SK-N-SH (cell line): ENCODE measurements at regions not wholly inside any gene's neighbourhood (a gene's known extent, or its start where the extent isn't known, plus 50 kb on each side); places are given as distances from the start of the nearest gene placed in this dataset.

Experiments
- CTCF ChIA-PET: fragments of 300-600, 350-600 bp; formaldehyde crosslinking; extraction: SDS; loops from one replicate; lab custom pipeline; 2021; lab: Yijun Ruan, JAX
- POLR2A ChIA-PET: fragments of 350-600 bp; sonication (Branson Sonifier 250); formaldehyde crosslinking; extraction: SDS; loops from one replicate; lab custom pipeline; 2020; ENCODE audit warnings: antibody characterized with exemption, inconsistent platforms; lab: Yijun Ruan, JAX
- DNase-seq: peaks from one replicate; pipeline ENCODE4 v3.0.0; 2012
- H2AFZ ChIP-seq: fragments of 200-600 bp; sonication (generic); 2 replicates; pipeline ENCODE4 v1.8.1; 2016; ENCODE audit warnings: antibody characterized with exemption, mild to moderate bottlenecking, low read depth
- H3F3A ChIP-seq: fragments of 200-600 bp; sonication (generic); replicated peaks from 2 replicates; pipeline ENCODE3; 2016; ENCODE audit warnings: antibody characterized with exemption, mild to moderate bottlenecking; ENCODE audit not compliant: insufficient read depth
- H3K27ac ChIP-seq, 2 experiments: fragments of 200-500 bp in 1 of 2; fragments of 200-600 bp in 1 of 2; sonication (Bioruptor generic) in 1 of 2; sonication (generic), shearing (Covaris generic) in 1 of 2; 2 replicates each; pipeline versions ENCODE4 v1.5.1 to v1.6.1; 2014 to 2016; ENCODE audit warnings: low read depth in 2 of 2, inconsistent platforms in 1 of 2, low read length in 1 of 2, mild to moderate bottlenecking in 1 of 2, mixed read lengths in 1 of 2
- H3K27me3 ChIP-seq: fragments of 200-600 bp; sonication (generic), shearing (Covaris generic); 2 replicates; pipeline ENCODE4 v1.6.1; 2016; ENCODE audit warnings: mixed run types; ENCODE audit not compliant: insufficient read depth
- H3K36me3 ChIP-seq, 2 experiments: fragments of 200-500 bp in 1 of 2; fragments of 200-600 bp in 1 of 2; sonication (Bioruptor generic) in 1 of 2; sonication (generic) in 1 of 2; replicated peaks in 1 of 2; 2 replicates each; pipeline versions ENCODE3 to v1.5.1; 2014 to 2016; ENCODE audit warnings: low read length in 1 of 2, mild to moderate bottlenecking in 1 of 2; ENCODE audit not compliant: insufficient read depth in 2 of 2, control insufficient read depth in 1 of 2
- H3K4me1 ChIP-seq, 2 experiments: fragments of 200-500 bp in 1 of 2; fragments of 200-600 bp in 1 of 2; sonication (Bioruptor generic) in 1 of 2; sonication (generic), shearing (Covaris generic) in 1 of 2; 2 replicates each; pipeline versions ENCODE4 v1.5.1 to v1.6.1; 2014 to 2016; ENCODE audit warnings: low read depth in 1 of 2, low read length in 1 of 2, mixed run types in 1 of 2; ENCODE audit not compliant: insufficient read depth in 2 of 2, control insufficient read depth in 1 of 2
- H3K4me2 ChIP-seq: fragments of 200-600 bp; sonication (generic), shearing (Covaris generic); 2 replicates; pipeline ENCODE4 v1.6.1; 2017; ENCODE audit warnings: mixed run types
- H3K4me3 ChIP-seq, 2 experiments: fragments of 200-500 bp in 1 of 2; fragments of 200-600 bp in 1 of 2; sonication (Bioruptor generic) in 1 of 2; sonication (generic), shearing (Covaris generic) in 1 of 2; 2 replicates each; pipeline versions ENCODE4 v1.5.1 to v1.8.1; 2014 to 2016; ENCODE audit warnings: low read depth in 2 of 2, inconsistent platforms in 1 of 2, low read length in 1 of 2, mild to moderate bottlenecking in 1 of 2, mixed read lengths in 1 of 2, moderate library complexity in 1 of 2
- H3K79me2 ChIP-seq: fragments of 200-600 bp; sonication (generic); 2 replicates; pipeline ENCODE4 v1.8.1; 2017; ENCODE audit warnings: mild to moderate bottlenecking; ENCODE audit not compliant: insufficient read depth
- H3K9ac ChIP-seq: fragments of 200-600 bp; sonication (generic); 2 replicates; pipeline ENCODE4 v1.6.1; 2017; ENCODE audit warnings: mixed run types
- H3K9me2 ChIP-seq: fragments of 200-600 bp; sonication (generic); 2 replicates; pipeline ENCODE4 v1.6.1; 2017; ENCODE audit warnings: mixed run types
- H3K9me3 ChIP-seq: fragments of 200-600 bp; sonication (generic); 2 replicates; pipeline ENCODE4 v1.6.1; 2017; ENCODE audit warnings: mixed run types, mild to moderate bottlenecking, moderate library complexity
- H4K20me1 ChIP-seq: fragments of 200-600 bp; sonication (generic); 2 replicates; pipeline ENCODE4 v1.6.1; 2017; ENCODE audit warnings: mild to moderate bottlenecking, mixed run types; ENCODE audit not compliant: insufficient read depth
- EP300 ChIP-seq, 2 experiments: IDR thresholded peaks; 2 replicates each; pipeline versions ENCODE4 v1.4.0 to v1.6.1; 2012; ENCODE audit warnings: borderline replicate concordance in 1 of 2, low read depth in 1 of 2, low read length in 1 of 2
- EZH2phosphoT487 ChIP-seq: fragments of 200-600 bp; sonication (generic); IDR thresholded peaks from 2 replicates; pipeline ENCODE4 v1.6.1; 2017; ENCODE audit warnings: low read depth, mixed run types, mild to moderate bottlenecking, antibody characterized with exemption, moderate library complexity, borderline replicate concordance
- FOSL2 ChIP-seq: IDR thresholded peaks from 2 replicates; pipeline ENCODE4 v1.4.0; 2012; ENCODE audit warnings: low read depth, mild to moderate bottlenecking, moderate library complexity, borderline replicate concordance
- FOXJ3 ChIP-seq: sonication (generic); formaldehyde crosslinking; IDR thresholded peaks from 2 replicates; pipeline ENCODE4 v1.5.1; 2020; ENCODE audit warnings: mild to moderate bottlenecking, missing genetic modification reagents
- IRF3 ChIP-seq: fragments of 150-350 bp; IDR thresholded peaks from 2 replicates; pipeline ENCODE4 v1.6.1; 2016; ENCODE audit warnings: mild to moderate bottlenecking, low read depth, low read length
- JUND ChIP-seq: IDR thresholded peaks from 2 replicates; pipeline ENCODE4 v1.4.0; 2012
- MXI1 ChIP-seq: IDR thresholded peaks from 2 replicates; pipeline ENCODE4 v1.6.1; 2012; ENCODE audit warnings: mild to moderate bottlenecking, low read depth, low read length, improper control_type of control experiment
- REST ChIP-seq: IDR thresholded peaks from 2 replicates; pipeline ENCODE4 v1.6.1; 2012; ENCODE audit warnings: mild to moderate bottlenecking, low read depth, low read length, moderate library complexity
- RXRA ChIP-seq: IDR thresholded peaks from 2 replicates; pipeline ENCODE4 v1.4.0; 2012; ENCODE audit warnings: low read depth, mild to moderate bottlenecking, borderline replicate concordance
- SIN3A ChIP-seq: IDR thresholded peaks from 2 replicates; pipeline ENCODE4 v1.6.1; 2012; ENCODE audit warnings: low read depth, mild to moderate bottlenecking, low read length, moderate library complexity, borderline replicate concordance
- TEAD4 ChIP-seq: IDR thresholded peaks from 2 replicates; pipeline ENCODE4 v1.4.0; 2012; ENCODE audit warnings: mild to moderate bottlenecking, borderline replicate concordance; ENCODE audit not compliant: insufficient read depth
- WGBS: methylation state at CpG from one replicate; pipeline ENCODE4 v1.1.6; 2017; ENCODE audit warnings: low lambda C conversion rate; 5-methylcytosine and 5-hydroxymethylcytosine counted together
- TF ChIP-seq, protein P1 (sequence below): IDR thresholded peaks from 2 replicates; pipeline ENCODE4 v1.4.0; 2012; ENCODE audit warnings: low read depth
- TF ChIP-seq, protein P2 (sequence below): IDR thresholded peaks from 2 replicates; pipeline ENCODE4 v1.4.0; 2012; ENCODE audit warnings: low read depth, borderline replicate concordance
- TF ChIP-seq, protein P3 (sequence below): fragments of 150-350 bp; IDR thresholded peaks from 2 replicates; pipeline ENCODE4 v1.6.1; 2017; ENCODE audit warnings: antibody characterized with exemption, low read length, low read depth, borderline replicate concordance

DNA sequence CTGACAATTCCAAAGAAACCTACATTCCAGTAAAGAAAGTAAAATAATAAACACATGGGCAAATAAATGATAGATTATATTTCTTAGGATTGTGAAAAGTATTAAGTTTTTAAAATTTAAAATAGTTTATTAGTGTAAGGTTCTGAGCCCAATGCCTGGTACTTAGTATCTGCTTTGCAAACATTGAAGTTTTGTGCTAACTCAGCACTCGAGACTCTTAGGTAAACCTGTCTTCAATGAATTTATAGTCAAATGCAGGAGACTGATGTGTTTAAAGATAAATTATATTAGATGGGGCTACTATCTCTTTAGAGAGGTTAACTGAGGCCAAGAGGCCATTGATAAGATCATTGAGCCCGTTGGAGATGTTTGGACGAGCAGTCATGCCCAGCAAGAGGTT is 138.3 kb upstream of the SALL1 start (continued):
- TF ChIP-seq REST (no peak), RXRA (no peak)
- TF ChIP-seq, protein P1, sequence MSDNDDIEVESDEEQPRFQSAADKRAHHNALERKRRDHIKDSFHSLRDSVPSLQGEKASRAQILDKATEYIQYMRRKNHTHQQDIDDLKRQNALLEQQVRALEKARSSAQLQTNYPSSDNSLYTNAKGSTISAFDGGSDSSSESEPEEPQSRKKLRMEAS, result no peak

DNA sequence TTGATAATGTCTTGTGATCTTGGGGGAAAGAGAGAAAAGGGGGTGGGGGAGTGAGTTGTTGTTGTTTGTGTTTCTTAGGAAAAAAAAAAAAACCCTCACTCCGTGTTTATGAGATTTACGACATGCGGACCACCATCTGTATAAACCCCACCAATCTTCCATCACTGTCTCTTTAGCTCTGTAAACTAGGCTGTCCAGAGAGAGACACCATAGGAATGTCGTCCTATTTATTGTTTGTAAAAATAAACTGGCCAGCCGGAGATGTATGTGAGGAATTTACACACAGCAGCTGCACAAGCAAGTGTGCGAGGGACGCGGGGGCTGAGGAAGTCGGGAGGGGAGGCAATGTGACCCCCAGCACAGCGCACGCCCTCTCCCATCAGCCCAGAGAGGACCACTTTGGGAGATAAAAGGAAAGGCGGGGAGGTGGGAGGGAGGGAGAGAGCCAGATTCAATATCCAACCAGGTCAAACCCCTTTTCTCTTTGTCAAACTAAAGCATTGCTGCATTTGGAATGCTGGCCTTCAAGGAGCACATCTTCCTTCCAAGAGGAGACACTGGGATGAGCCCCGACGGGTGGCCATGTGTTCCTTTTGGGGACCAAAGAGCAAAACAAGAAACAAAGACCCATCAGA is 136.2 kb upstream of the SALL1 start:
- Histone ChIP-seq H3K9ac (no peak overlapping the region), H2AFZ (no peak overlapping the region), H3K9me2 (no peaks in the 10 kb centered on the region), H3K4me2 (no peak overlapping the region), H3K4me1 (no peaks in the 10 kb centered on the region), H3K9me3 (0 out of 2 replicates have a peak, but pooled peaks cover 3% of the 10 kb centered on the region), H3K36me3 (no peaks in the 10 kb centered on the region), H3F3A (no peaks in the 10 kb centered on the region), H3K27me3 (no peaks in the 10 kb centered on the region), H3K27ac (no peak overlapping the region), H3K79me2 (no peaks in the 10 kb centered on the region), H4K20me1 (no peaks in the 10 kb centered on the region), H3K4me3 (no peak overlapping the region)
- TF ChIP-seq FOSL2, result no peak
- TF ChIP-seq, protein P2, sequence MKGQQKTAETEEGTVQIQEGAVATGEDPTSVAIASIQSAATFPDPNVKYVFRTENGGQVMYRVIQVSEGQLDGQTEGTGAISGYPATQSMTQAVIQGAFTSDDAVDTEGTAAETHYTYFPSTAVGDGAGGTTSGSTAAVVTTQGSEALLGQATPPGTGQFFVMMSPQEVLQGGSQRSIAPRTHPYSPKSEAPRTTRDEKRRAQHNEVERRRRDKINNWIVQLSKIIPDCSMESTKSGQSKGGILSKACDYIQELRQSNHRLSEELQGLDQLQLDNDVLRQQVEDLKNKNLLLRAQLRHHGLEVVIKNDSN, result no peak
- no peak for TF ChIP-seq SIN3A
- no peak for TF ChIP-seq MXI1
- no peak for TF ChIP-seq FOXJ3 (CRISPR knock-in tag)
- TF ChIP-seq, protein P1, result no peak
- no peak for TF ChIP-seq EP300 (IDR thresholded peaks at IDR 0.05; ENCODE audit: borderline replicate concordance in 1 of 2, low read depth in 1 of 2, low read length in 1 of 2)
- TF ChIP-seq TEAD4, result no peak
- TF ChIP-seq IRF3, result no peak
- no peak for TF ChIP-seq JUND
- TF ChIP-seq EZH2phosphoT487, result no peak
- TF ChIP-seq, protein P3, sequence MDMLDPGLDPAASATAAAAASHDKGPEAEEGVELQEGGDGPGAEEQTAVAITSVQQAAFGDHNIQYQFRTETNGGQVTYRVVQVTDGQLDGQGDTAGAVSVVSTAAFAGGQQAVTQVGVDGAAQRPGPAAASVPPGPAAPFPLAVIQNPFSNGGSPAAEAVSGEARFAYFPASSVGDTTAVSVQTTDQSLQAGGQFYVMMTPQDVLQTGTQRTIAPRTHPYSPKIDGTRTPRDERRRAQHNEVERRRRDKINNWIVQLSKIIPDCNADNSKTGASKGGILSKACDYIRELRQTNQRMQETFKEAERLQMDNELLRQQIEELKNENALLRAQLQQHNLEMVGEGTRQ, result no peak
- no peak for TF ChIP-seq REST
- DNase-seq, result no peak
- CTCF ChIA-PET, result no interaction called here
- 48% methylated on average over 14 of the region's 14 CpGs for WGBS
- POLR2A ChIA-PET, result no interaction called here
